DND-41 (cell line): ENCODE measurements at regions not wholly inside any gene's neighbourhood (a gene's known extent, or its start where the extent isn't known, plus 50 kb on each side); places are given as distances from the start of the nearest gene placed in this dataset.

Source experiments
- CTCF ChIP-seq: IDR thresholded peaks from 2 replicates; pipeline ENCODE4 v1.5.1; 2012; ENCODE audit warnings: borderline replicate concordance, low read length, moderate library complexity, mild to moderate bottlenecking; ENCODE audit not compliant: poor library complexity, severe bottlenecking; ENCODE audit errors: extremely low read depth
- EZH2 ChIP-seq: IDR thresholded peaks from 3 replicates; pipeline ENCODE4 v1.6.1; 2012; ENCODE audit warnings: borderline replicate concordance, low read depth, mild to moderate bottlenecking, moderate library complexity, low read length, inconsistent platforms; ENCODE audit not compliant: severe bottlenecking

- TF ChIP-seq EZH2 (no peak), CTCF (no peak)
Observed at GRCh38 chr16:64486561-64486960, 635.3 kb downstream of the CDH11 start.
